ENCODE measurements at regions not wholly inside any gene's neighbourhood (a gene's known extent, or its start where the extent isn't known, plus 50 kb on each side); places are given as distances from the start of the nearest gene placed in this dataset.

DNA sequence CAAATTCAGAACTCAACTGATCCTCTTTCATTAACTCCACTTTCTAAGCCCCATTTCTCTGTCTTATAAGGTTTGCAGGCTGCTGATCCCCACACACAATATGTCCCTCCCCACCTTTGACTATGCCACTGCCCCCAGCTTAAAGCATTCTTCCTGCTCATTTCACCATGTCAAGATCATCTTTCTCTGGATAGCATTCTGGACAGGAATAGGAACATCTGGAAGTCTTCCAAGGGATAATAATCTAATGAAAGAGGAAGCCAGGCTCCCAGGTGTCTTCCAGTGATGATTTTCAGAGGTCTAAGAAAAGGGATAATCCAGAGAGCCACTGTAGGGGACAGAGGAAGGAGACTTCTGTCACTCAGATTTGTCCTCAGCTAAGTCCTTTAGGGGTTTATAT, 54.6 kb upstream of the GALNT15 start:
- TF ChIP-seq, protein P1, sequence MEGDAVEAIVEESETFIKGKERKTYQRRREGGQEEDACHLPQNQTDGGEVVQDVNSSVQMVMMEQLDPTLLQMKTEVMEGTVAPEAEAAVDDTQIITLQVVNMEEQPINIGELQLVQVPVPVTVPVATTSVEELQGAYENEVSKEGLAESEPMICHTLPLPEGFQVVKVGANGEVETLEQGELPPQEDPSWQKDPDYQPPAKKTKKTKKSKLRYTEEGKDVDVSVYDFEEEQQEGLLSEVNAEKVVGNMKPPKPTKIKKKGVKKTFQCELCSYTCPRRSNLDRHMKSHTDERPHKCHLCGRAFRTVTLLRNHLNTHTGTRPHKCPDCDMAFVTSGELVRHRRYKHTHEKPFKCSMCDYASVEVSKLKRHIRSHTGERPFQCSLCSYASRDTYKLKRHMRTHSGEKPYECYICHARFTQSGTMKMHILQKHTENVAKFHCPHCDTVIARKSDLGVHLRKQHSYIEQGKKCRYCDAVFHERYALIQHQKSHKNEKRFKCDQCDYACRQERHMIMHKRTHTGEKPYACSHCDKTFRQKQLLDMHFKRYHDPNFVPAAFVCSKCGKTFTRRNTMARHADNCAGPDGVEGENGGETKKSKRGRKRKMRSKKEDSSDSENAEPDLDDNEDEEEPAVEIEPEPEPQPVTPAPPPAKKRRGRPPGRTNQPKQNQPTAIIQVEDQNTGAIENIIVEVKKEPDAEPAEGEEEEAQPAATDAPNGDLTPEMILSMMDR (IDR thresholded peaks at IDR 0.05; ENCODE audit: extremely low read depth in 1 of 2, insufficient read depth in 1 of 2, low read depth in 1 of 2, low read length in 2 of 2) = no peak
- TF ChIP-seq EZH2 (IDR thresholded peaks at IDR 0.05; ENCODE audit: borderline replicate concordance, low read depth, low read length, severe bottlenecking) (no peak), POLR2A (IDR thresholded peaks at IDR 0.05; ENCODE audit: low read depth, low read length) (no peak), POLR2AphosphoS5 (IDR thresholded peaks at IDR 0.05; ENCODE audit: insufficient read depth, low read depth, low read length) (no peak), FOS (IDR thresholded peaks at IDR 0.05; ENCODE audit: borderline replicate concordance, insufficient read depth, low read length) (no peak), JUN (IDR thresholded peaks at IDR 0.05; ENCODE audit: borderline replicate concordance, insufficient read depth, insufficient read length, low read depth) (no peak), MYC (IDR thresholded peaks at IDR 0.05; ENCODE audit: low read depth, low read length) (no peak), GATA2 (IDR thresholded peaks at IDR 0.05; ENCODE audit: insufficient read depth, insufficient read length, low read depth, low read length) (no peak)
- TF ChIP-seq, protein P2, sequence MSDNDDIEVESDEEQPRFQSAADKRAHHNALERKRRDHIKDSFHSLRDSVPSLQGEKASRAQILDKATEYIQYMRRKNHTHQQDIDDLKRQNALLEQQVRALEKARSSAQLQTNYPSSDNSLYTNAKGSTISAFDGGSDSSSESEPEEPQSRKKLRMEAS (IDR thresholded peaks at IDR 0.05; ENCODE audit: insufficient read depth, insufficient read length) = no peak

All from endothelial cell of umbilical vein (primary cell).